ENCODE measurements at regions not wholly inside any gene's neighbourhood (a gene's known extent, or its start where the extent isn't known, plus 50 kb on each side); places are given as distances from the start of the nearest gene placed in this dataset.

DNA sequence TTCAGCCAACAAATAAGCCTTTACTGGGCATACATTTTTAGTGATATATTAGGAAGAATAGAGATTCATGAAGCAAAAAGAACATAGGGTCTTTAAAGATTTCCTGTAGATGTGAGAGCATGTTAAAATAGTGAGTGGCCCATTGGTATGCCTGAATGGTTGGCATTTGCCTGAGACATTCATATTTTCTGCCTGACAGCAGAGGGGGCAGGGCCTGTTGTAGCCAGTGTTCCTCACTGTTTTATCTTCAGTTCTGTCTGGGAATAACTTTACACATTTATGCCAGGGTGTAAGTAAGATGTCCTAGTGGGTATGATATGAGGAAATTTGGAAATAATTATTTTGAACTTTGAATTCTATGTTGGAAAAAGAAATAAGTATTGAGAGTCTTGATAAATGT is 704.7 kb upstream of the ARPP21 start:
- no peak overlapping the region for H3K4me3 ChIP-seq (ENCODE audit: low read depth, low read length)
- Mint-ChIP-seq H3K9me3 (peaks cover 4 to 16% (median 9%) of the 10 kb centered on the region in 7 donors), H3K27me3 (no peaks in the 10 kb centered on the region), H3K36me3 (no peaks in the 10 kb centered on the region), H3K4me1 (no peaks in the 10 kb centered on the region), H3K27ac (no peak overlapping the region), H3K4me3 (no peak overlapping the region)
- peaks cover 1 to 8% of the 10 kb centered on the region in 2 experiments for H3K9me3 ChIP-seq (ENCODE audit: control insufficient read depth in 2 of 2, low read length in 2 of 2)
- H3K4me1 ChIP-seq (ENCODE audit: control insufficient read depth, insufficient read depth, low read length, poor library complexity, severe bottlenecking) = no peaks in the 10 kb centered on the region
- no peak overlapping the region for H3K27ac ChIP-seq (ENCODE audit: insufficient read depth, low read length, poor library complexity, severe bottlenecking)
- no peaks in the 10 kb centered on the region for H3K36me3 ChIP-seq (ENCODE audit: control insufficient read depth, insufficient read depth, low read length)
- DNase-seq (no peak), ATAC-seq (ENCODE audit: low read depth in 2 of 2) (no peak)
- no peaks in the 10 kb centered on the region for H3K27me3 ChIP-seq (ENCODE audit: control insufficient read depth, insufficient read depth, low read length)

DNA sequence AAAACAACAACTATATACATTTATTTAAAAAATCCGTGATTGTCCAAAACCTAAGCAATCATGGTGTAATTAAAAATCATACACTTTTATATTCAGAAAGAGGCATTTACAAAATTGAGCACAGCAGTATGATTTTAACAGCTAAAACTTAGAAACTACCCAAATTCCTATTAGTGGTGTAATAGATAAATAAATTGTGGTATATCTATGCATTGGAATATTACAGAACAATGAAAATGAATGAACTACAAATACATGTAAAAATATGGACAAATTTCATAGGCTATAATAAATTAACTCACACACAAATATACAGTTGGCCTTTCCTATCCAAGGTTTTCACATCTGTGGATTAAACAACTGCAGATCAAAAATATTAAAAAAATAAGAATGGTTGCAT is 700.5 kb upstream of the ARPP21 start:
- DNase-seq (no peak), ATAC-seq (ENCODE audit: low read depth in 2 of 2) (no peak)
- Histone ChIP-seq H3K4me1 (ENCODE audit: control insufficient read depth, insufficient read depth, low read length, poor library complexity, severe bottlenecking) (no peaks in the 10 kb centered on the region), H3K27ac (ENCODE audit: insufficient read depth, low read length, poor library complexity, severe bottlenecking) (no peak overlapping the region), H3K27me3 (ENCODE audit: control insufficient read depth, insufficient read depth, low read length) (no peaks in the 10 kb centered on the region), H3K36me3 (ENCODE audit: control insufficient read depth, insufficient read depth, low read length) (no peaks in the 10 kb centered on the region), H3K4me3 (ENCODE audit: low read depth, low read length) (no peak overlapping the region), H3K9me3 (ENCODE audit: control insufficient read depth in 2 of 2, low read length in 2 of 2) (peaks cover 0 to 1% of the 10 kb centered on the region in 2 experiments)
- H3K4me1 Mint-ChIP-seq = no peaks in the 10 kb centered on the region
- H3K27me3 Mint-ChIP-seq = no peaks in the 10 kb centered on the region
- no peak overlapping the region for H3K27ac Mint-ChIP-seq
- H3K36me3 Mint-ChIP-seq = no peaks in the 10 kb centered on the region
- no peak overlapping the region for H3K4me3 Mint-ChIP-seq
- H3K9me3 Mint-ChIP-seq = peaks cover 3 to 13% (median 6%) of the 10 kb centered on the region in 7 donors

DNA sequence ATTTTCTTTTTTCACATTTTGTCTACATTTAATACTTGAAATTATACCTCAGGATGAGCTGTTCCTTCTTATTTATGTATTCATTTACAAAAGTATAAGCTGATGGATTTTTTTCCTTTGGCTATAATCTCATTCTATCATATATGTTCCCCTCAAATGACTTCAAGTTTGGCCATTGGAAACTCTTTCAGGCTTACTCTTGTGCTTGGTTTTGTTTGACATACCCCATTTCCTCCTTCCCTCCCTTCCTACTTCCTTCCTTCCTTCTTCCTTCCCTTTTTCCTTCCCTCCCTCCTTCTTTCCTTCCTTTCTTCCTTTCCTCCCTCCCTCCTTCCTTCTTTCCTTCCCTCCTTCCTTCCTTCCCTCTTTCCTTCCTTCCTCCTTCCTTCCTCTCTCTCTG is 697.1 kb upstream of the ARPP21 start:
- no peaks in the 10 kb centered on the region for H3K36me3 Mint-ChIP-seq
- no peak overlapping the region for H3K4me3 Mint-ChIP-seq
- no peak overlapping the region for H3K4me3 ChIP-seq (ENCODE audit: low read depth, low read length)
- H3K4me1 ChIP-seq (ENCODE audit: control insufficient read depth, insufficient read depth, low read length, poor library complexity, severe bottlenecking) = no peaks in the 10 kb centered on the region
- no peaks in the 10 kb centered on the region for H3K27me3 ChIP-seq (ENCODE audit: control insufficient read depth, insufficient read depth, low read length)
- ATAC-seq (ENCODE audit: low read depth in 2 of 2) (no peak), DNase-seq (no peak)
- H3K9me3 ChIP-seq (ENCODE audit: control insufficient read depth in 2 of 2, low read length in 2 of 2) = no peaks in the 10 kb centered on the region
- no peaks in the 10 kb centered on the region for H3K27me3 Mint-ChIP-seq
- no peaks in the 10 kb centered on the region for H3K36me3 ChIP-seq (ENCODE audit: control insufficient read depth, insufficient read depth, low read length)
- no peak overlapping the region for H3K27ac Mint-ChIP-seq
- H3K4me1 Mint-ChIP-seq = no peaks in the 10 kb centered on the region
- H3K9me3 Mint-ChIP-seq = peaks cover 2 to 12% (median 6%) of the 10 kb centered on the region in 7 donors
- H3K27ac ChIP-seq (ENCODE audit: insufficient read depth, low read length, poor library complexity, severe bottlenecking) = no peak overlapping the region

GRCh38 chr3:34947834-34948233 is 691.5 kb upstream of the ARPP21 start:
- Histone ChIP-seq H3K27ac (ENCODE audit: insufficient read depth, low read length, poor library complexity, severe bottlenecking) (no peak overlapping the region), H3K4me1 (ENCODE audit: control insufficient read depth, insufficient read depth, low read length, poor library complexity, severe bottlenecking) (no peaks in the 10 kb centered on the region), H3K4me3 (ENCODE audit: low read depth, low read length) (no peak overlapping the region), H3K9me3 (ENCODE audit: control insufficient read depth in 2 of 2, low read length in 2 of 2) (no peaks in the 10 kb centered on the region), H3K27me3 (ENCODE audit: control insufficient read depth, insufficient read depth, low read length) (no peaks in the 10 kb centered on the region), H3K36me3 (ENCODE audit: control insufficient read depth, insufficient read depth, low read length) (no peaks in the 10 kb centered on the region)
- Mint-ChIP-seq H3K4me1 (no peaks in the 10 kb centered on the region), H3K9me3 (peaks cover 0 to 29% (median 8%) of the 10 kb centered on the region in 7 donors), H3K36me3 (no peaks in the 10 kb centered on the region), H3K27me3 (no peaks in the 10 kb centered on the region), H3K27ac (no peak overlapping the region), H3K4me3 (no peak overlapping the region)
- ATAC-seq (ENCODE audit: low read depth in 2 of 2) (no peak), DNase-seq (no peak)

- Mint-ChIP-seq H3K4me1 (no peaks in the 10 kb centered on the region), H3K9me3 (peaks cover 1 to 31% (median 4%) of the 10 kb centered on the region in 7 donors), H3K36me3 (no peaks in the 10 kb centered on the region), H3K27me3 (no peaks in the 10 kb centered on the region), H3K27ac (no peak overlapping the region), H3K4me3 (no peak overlapping the region)
- Histone ChIP-seq H3K27me3 (ENCODE audit: control insufficient read depth, insufficient read depth, low read length) (no peaks in the 10 kb centered on the region), H3K9me3 (ENCODE audit: control insufficient read depth in 2 of 2, low read length in 2 of 2) (no peaks in the 10 kb centered on the region), H3K4me3 (ENCODE audit: low read depth, low read length) (no peak overlapping the region), H3K4me1 (ENCODE audit: control insufficient read depth, insufficient read depth, low read length, poor library complexity, severe bottlenecking) (no peaks in the 10 kb centered on the region), H3K27ac (ENCODE audit: insufficient read depth, low read length, poor library complexity, severe bottlenecking) (no peak overlapping the region), H3K36me3 (ENCODE audit: control insufficient read depth, insufficient read depth, low read length) (no peaks in the 10 kb centered on the region)
- ATAC-seq (ENCODE audit: low read depth in 2 of 2) (no peak), DNase-seq (no peak)
Measured at GRCh38 chr3:34948517-34948916, 690.8 kb upstream of the ARPP21 start.

GRCh38 chr3:34955680-34956079 is 683.6 kb upstream of the ARPP21 start:
- no peaks in the 10 kb centered on the region for H3K4me1 Mint-ChIP-seq
- no peak overlapping the region for H3K27ac ChIP-seq (ENCODE audit: insufficient read depth, low read length, poor library complexity, severe bottlenecking)
- no peaks in the 10 kb centered on the region for H3K36me3 Mint-ChIP-seq
- ATAC-seq (ENCODE audit: low read depth in 2 of 2) (no peak), DNase-seq (no peak)
- H3K9me3 Mint-ChIP-seq = peaks cover 2 to 28% (median 5%) of the 10 kb centered on the region in 7 donors
- H3K27me3 Mint-ChIP-seq = no peaks in the 10 kb centered on the region
- H3K4me1 ChIP-seq (ENCODE audit: control insufficient read depth, insufficient read depth, low read length, poor library complexity, severe bottlenecking) = no peaks in the 10 kb centered on the region
- H3K27me3 ChIP-seq (ENCODE audit: control insufficient read depth, insufficient read depth, low read length) = no peaks in the 10 kb centered on the region
- H3K4me3 ChIP-seq (ENCODE audit: low read depth, low read length) = no peak overlapping the region
- H3K27ac Mint-ChIP-seq = no peak overlapping the region
- no peak overlapping the region for H3K4me3 Mint-ChIP-seq
- no peaks in the 10 kb centered on the region for H3K9me3 ChIP-seq (ENCODE audit: control insufficient read depth in 2 of 2, low read length in 2 of 2)
- H3K36me3 ChIP-seq (ENCODE audit: control insufficient read depth, insufficient read depth, low read length) = no peaks in the 10 kb centered on the region

DNA sequence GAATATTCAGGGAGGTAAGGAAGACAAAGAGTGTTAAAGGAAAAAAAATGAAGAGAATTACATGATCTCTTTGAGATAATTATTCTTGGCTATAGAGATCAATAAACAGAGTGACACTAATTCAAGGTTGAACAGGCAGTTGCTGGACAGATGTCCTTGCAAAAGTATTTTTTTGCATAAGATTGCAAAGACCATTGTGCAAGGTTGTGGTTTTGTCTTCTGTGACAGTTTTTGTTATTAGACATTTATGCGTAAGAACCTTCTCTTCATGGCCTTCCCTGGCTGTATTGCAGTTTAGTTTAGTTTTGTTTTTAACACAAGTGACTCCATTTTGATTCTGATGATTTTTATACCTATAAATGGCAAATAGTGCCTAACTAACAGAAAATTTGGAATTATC is 682.8 kb upstream of the ARPP21 start:
- H3K27ac Mint-ChIP-seq = no peak overlapping the region

DNA sequence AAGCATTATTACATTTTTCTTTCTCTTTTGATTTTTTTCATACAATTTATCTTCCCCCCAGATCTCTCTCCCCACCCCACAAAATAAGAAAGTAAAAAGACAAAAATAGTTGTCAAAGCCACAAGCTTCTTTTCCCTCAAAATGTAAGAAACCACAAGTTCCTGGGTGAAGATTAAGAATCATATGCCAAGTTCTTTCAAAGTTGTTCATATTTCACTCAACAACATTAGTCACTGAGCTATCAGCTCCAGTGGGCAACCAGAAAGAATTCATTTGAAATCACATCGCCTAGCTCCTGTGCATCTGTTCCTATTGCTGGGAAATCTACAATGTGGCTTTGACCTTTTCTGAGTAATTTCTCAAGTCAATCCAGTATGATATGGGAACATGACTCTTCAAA is 681.6 kb upstream of the ARPP21 start:
- H3K36me3 ChIP-seq (ENCODE audit: control insufficient read depth, insufficient read depth, low read length) = no peaks in the 10 kb centered on the region
- DNase-seq = no peak
- peaks cover 0 to 16% (median 5%) of the 10 kb centered on the region in 7 donors for H3K9me3 Mint-ChIP-seq
- ATAC-seq (ENCODE audit: low read depth in 2 of 2) = no peak
- no peaks in the 10 kb centered on the region for H3K9me3 ChIP-seq (ENCODE audit: control insufficient read depth in 2 of 2, low read length in 2 of 2)
- H3K27me3 Mint-ChIP-seq = no peaks in the 10 kb centered on the region
- H3K36me3 Mint-ChIP-seq = no peaks in the 10 kb centered on the region
- H3K27me3 ChIP-seq (ENCODE audit: control insufficient read depth, insufficient read depth, low read length) = no peaks in the 10 kb centered on the region
- H3K4me1 ChIP-seq (ENCODE audit: control insufficient read depth, insufficient read depth, low read length, poor library complexity, severe bottlenecking) = no peaks in the 10 kb centered on the region
- H3K27ac ChIP-seq (ENCODE audit: insufficient read depth, low read length, poor library complexity, severe bottlenecking) = no peak overlapping the region
- no peak overlapping the region for H3K27ac Mint-ChIP-seq
- no peak overlapping the region for H3K4me3 ChIP-seq (ENCODE audit: low read depth, low read length)
- H3K4me3 Mint-ChIP-seq = no peak overlapping the region
- H3K4me1 Mint-ChIP-seq = no peaks in the 10 kb centered on the region

More for the DNA sequence above, 682.8 kb upstream of the ARPP21 start:
- peaks cover 0 to 22% (median 5%) of the 10 kb centered on the region in 7 donors for H3K9me3 Mint-ChIP-seq
- DNase-seq (no peak), ATAC-seq (ENCODE audit: low read depth in 2 of 2) (no peak)
- no peaks in the 10 kb centered on the region for H3K36me3 Mint-ChIP-seq
- H3K27ac ChIP-seq (ENCODE audit: insufficient read depth, low read length, poor library complexity, severe bottlenecking) = no peak overlapping the region
- no peaks in the 10 kb centered on the region for H3K9me3 ChIP-seq (ENCODE audit: control insufficient read depth in 2 of 2, low read length in 2 of 2)
- no peaks in the 10 kb centered on the region for H3K36me3 ChIP-seq (ENCODE audit: control insufficient read depth, insufficient read depth, low read length)
- H3K4me1 ChIP-seq (ENCODE audit: control insufficient read depth, insufficient read depth, low read length, poor library complexity, severe bottlenecking) = no peaks in the 10 kb centered on the region
- H3K27me3 ChIP-seq (ENCODE audit: control insufficient read depth, insufficient read depth, low read length) = no peaks in the 10 kb centered on the region
- H3K4me3 ChIP-seq (ENCODE audit: low read depth, low read length) = no peak overlapping the region
- no peaks in the 10 kb centered on the region for H3K4me1 Mint-ChIP-seq
- H3K27me3 Mint-ChIP-seq = no peaks in the 10 kb centered on the region
- no peak overlapping the region for H3K4me3 Mint-ChIP-seq
